Neural cell (in vitro differentiated cells): ENCODE measurements at regions not wholly inside any gene's neighbourhood (a gene's known extent, or its start where the extent isn't known, plus 50 kb on each side); places are given as distances from the start of the nearest gene placed in this dataset.

Source experiments
- CTCF ChIP-seq: fragments of 450-650 bp; IDR thresholded peaks from 2 replicates; pipeline ENCODE4 v1.5.1; 2014; ENCODE audit warnings: antibody characterized with exemption, mild to moderate bottlenecking, moderate library complexity; ENCODE audit not compliant: poor library complexity, severe bottlenecking
- EP300 ChIP-seq: fragments of 450-650 bp; conservative IDR thresholded peaks from 2 replicates; pipeline ENCODE4 v1.6.1; 2014; ENCODE audit warnings: antibody characterized with exemption, mild to moderate bottlenecking, moderate library complexity; ENCODE audit not compliant: poor library complexity, severe bottlenecking
- EZH2 ChIP-seq: fragments of 200-600, 300-800 bp; shearing (Covaris generic), sonication (generic); IDR thresholded peaks from 2 replicates; pipeline ENCODE4 v1.6.1; 2014; ENCODE audit warnings: antibody characterized with exemption, low read length, borderline replicate concordance, mild to moderate bottlenecking; ENCODE audit not compliant: insufficient read depth, poor library complexity, severe bottlenecking
- MXI1 ChIP-seq: fragments of 450-650 bp; conservative IDR thresholded peaks from 2 replicates; pipeline ENCODE4 v1.6.1; 2014; ENCODE audit warnings: antibody characterized with exemption, mild to moderate bottlenecking; ENCODE audit not compliant: poor library complexity, severe bottlenecking
- POLR2AphosphoS5 ChIP-seq: IDR thresholded peaks from 2 replicates; pipeline ENCODE4 v1.6.1; 2012
- RAD21 ChIP-seq: fragments of 450-650 bp; conservative IDR thresholded peaks from 2 replicates; pipeline ENCODE4 v1.6.1; 2014; ENCODE audit warnings: antibody characterized with exemption, mild to moderate bottlenecking, moderate library complexity
- SMC3 ChIP-seq: fragments of 450-650 bp; conservative IDR thresholded peaks from 2 replicates; pipeline ENCODE4 v1.6.1; 2014; ENCODE audit warnings: antibody characterized with exemption, mild to moderate bottlenecking, moderate library complexity; ENCODE audit not compliant: poor library complexity
- TAF1 ChIP-seq: IDR thresholded peaks from 2 replicates; pipeline ENCODE4 v1.6.1; 2012; ENCODE audit warnings: low read depth

- TF ChIP-seq EP300 = no peak
- no peak for TF ChIP-seq POLR2AphosphoS5
- TF ChIP-seq CTCF = no peak
- no peak for TF ChIP-seq EZH2
- TF ChIP-seq MXI1 = no peak
- TF ChIP-seq RAD21 = no peak
- no peak for TF ChIP-seq TAF1
- no peak for TF ChIP-seq SMC3
Measured at GRCh38 chr13:85031771-85032170, 767.4 kb downstream of the SLITRK6 start.
